OCI-LY3 (cell line): ENCODE measurements at regions not wholly inside any gene's neighbourhood (a gene's known extent, or its start where the extent isn't known, plus 50 kb on each side); places are given as distances from the start of the nearest gene placed in this dataset.

Experiments
- CTCF ChIP-seq: fragments of 200-600, 300-600 bp; sonication (generic); IDR thresholded peaks from 2 replicates; pipeline ENCODE4 v1.5.1; 2014; ENCODE audit warnings: antibody characterized with exemption, low read length, low read depth
- EZH2phosphoT487 ChIP-seq: fragments of 200-600 bp; shearing (Covaris generic); IDR thresholded peaks from 2 replicates; pipeline ENCODE4 v1.6.1; 2018; ENCODE audit warnings: antibody characterized with exemption, mixed run types, low read depth

GRCh38 chr1:166629946-166630345, 209.3 kb upstream of the POGK start:
- TF ChIP-seq CTCF (no peak), EZH2phosphoT487 (no peak)
